ENCODE measurements at regions not wholly inside any gene's neighbourhood (a gene's known extent, or its start where the extent isn't known, plus 50 kb on each side); places are given as distances from the start of the nearest gene placed in this dataset.
"Not testable (repeated sequence)": the region's sequence is repeated elsewhere in the genome, so short reads cannot be mapped to it uniquely, and the experiment has no call there.

DNA sequence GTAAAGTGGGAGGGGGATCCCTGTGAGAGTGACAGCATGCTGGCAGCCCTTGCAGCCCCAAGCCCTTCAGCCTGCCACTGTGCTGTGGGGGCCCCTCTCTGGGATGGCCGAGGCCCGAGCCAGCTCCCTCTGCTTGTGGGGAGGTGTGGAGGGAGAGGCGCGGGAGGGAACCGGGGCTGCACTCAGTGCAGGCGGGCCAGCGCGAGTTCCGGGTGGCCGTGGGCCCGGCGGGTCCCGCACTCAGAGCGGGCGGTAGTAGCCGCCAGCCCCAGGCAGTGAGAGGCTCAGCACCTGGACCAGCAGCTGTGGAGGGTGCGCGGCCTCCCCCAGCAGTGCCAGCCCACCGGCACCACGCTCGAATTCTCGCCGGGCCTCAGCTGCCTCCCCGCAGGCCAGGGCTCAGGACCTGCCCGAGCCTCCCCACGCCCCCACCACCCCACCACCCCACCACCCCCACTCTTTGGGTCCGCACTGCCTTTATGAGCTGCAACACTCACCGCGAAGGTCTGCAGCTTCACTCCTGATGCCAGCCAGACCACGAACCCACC lies 208.1 kb downstream of the CDH19 start:
- H3K4me1 Mint-ChIP-seq = no peaks in the 10 kb centered on the region
- H3K36me3 Mint-ChIP-seq = no peaks in the 10 kb centered on the region
- ChIA-PET CTCF (ENCODE audit: partially characterized antibody) (no interaction called here), POLR2A (ENCODE audit: partially characterized antibody) (no interaction called here)
- Histone ChIP-seq H3K9me3 (ENCODE audit: control insufficient read depth in 1 of 2, low read length in 2 of 2) (peaks cover 0 to 3% of the 10 kb centered on the region in 2 donors), H3K27me3 (ENCODE audit: insufficient read depth, low read length) (no peaks in the 10 kb centered on the region), H3K4me3 (ENCODE audit: low read length in 2 of 2) (no peak overlapping the region), H3K4me1 (ENCODE audit: insufficient read depth, low read length) (no peaks in the 10 kb centered on the region), H3K36me3 (ENCODE audit: insufficient read depth, low read length) (no peaks in the 10 kb centered on the region), H3K27ac (ENCODE audit: low read depth, low read length) (no peak overlapping the region)
- peaks cover 0 to 31% (median 14%) of the 10 kb centered on the region in 8 donors for H3K9me3 Mint-ChIP-seq
- DNase-seq = no peak
- no peaks in the 10 kb centered on the region for H3K27me3 Mint-ChIP-seq
- H3K27ac Mint-ChIP-seq = no peak overlapping the region
- no peak overlapping the region for H3K4me3 Mint-ChIP-seq
- intact Hi-C loops (cut with micrococcal nuclease) = no loop called here

DNA sequence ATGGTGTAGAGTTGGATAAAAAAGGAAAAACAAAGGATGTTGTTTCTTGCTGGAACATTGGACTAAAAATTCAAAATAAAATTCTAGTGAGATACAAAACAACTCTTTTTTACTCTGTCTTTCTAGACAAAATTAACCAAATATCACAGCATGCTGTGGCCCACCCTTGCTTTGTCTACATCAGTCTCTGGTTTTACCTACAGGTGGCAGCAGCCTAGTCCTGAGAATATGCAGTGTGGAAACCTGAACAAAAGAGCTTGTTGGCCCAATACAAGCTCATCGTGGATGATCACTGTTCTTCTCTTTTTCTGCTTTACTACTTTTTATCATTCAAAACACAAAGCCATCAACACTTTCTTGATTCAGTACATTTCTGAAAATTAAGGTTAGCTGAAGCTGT lies 210.4 kb downstream of the CDH19 start:
- Histone ChIP-seq H3K4me1 (ENCODE audit: insufficient read depth, low read length) (no peaks in the 10 kb centered on the region), H3K27me3 (ENCODE audit: insufficient read depth, low read length) (no peaks in the 10 kb centered on the region), H3K27ac (ENCODE audit: low read depth, low read length) (no peak overlapping the region), H3K4me3 (ENCODE audit: low read length in 2 of 2) (no peak overlapping the region), H3K9me3 (ENCODE audit: control insufficient read depth in 1 of 2, low read length in 2 of 2) (peaks cover 0 to 3% of the 10 kb centered on the region in 2 donors), H3K36me3 (ENCODE audit: insufficient read depth, low read length) (no peaks in the 10 kb centered on the region)
- peaks cover 0 to 47% (median 17%) of the 10 kb centered on the region in 8 donors for H3K9me3 Mint-ChIP-seq
- H3K27me3 Mint-ChIP-seq = no peaks in the 10 kb centered on the region
- H3K4me3 Mint-ChIP-seq = no peak overlapping the region
- H3K4me1 Mint-ChIP-seq = no peaks in the 10 kb centered on the region
- POLR2A ChIA-PET (ENCODE audit: partially characterized antibody) = no interaction called here
- intact Hi-C loops (cut with micrococcal nuclease) = no loop called here
- H3K27ac Mint-ChIP-seq = no peak overlapping the region
- H3K36me3 Mint-ChIP-seq = no peaks in the 10 kb centered on the region
- no peak for DNase-seq
- CTCF ChIA-PET (ENCODE audit: partially characterized antibody) = no interaction called here

DNA sequence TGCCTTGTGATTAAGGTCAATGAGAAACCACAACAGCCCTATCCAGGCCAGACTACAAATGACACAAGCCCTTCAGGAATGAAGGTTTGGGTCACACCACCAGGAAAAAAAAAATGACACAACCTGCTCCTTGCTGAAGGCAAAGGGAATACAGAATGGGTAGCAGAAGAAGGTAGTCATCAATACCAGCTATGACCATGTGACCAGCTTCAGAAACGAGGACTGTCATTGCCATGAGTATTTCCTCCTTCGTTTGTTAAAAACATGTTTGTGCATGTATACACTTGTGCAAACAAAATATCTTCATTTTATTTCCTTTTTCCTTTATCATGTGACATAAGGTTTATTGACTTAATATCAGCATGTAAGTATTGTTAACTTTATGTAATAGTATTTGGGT lies 226.6 kb downstream of the CDH19 start:
- intact Hi-C loops (cut with micrococcal nuclease) = no loop called here
- H3K27me3 Mint-ChIP-seq = no peaks in the 10 kb centered on the region
- H3K4me3 Mint-ChIP-seq = no peak overlapping the region
- CTCF ChIA-PET (ENCODE audit: partially characterized antibody) = no interaction called here
- Histone ChIP-seq H3K27me3 (ENCODE audit: insufficient read depth, low read length) (no peaks in the 10 kb centered on the region), H3K36me3 (ENCODE audit: insufficient read depth, low read length) (no peaks in the 10 kb centered on the region), H3K4me1 (ENCODE audit: insufficient read depth, low read length) (no peaks in the 10 kb centered on the region), H3K4me3 (ENCODE audit: low read length in 2 of 2) (no peak overlapping the region), H3K9me3 (ENCODE audit: control insufficient read depth in 1 of 2, low read length in 2 of 2) (no peaks in the 10 kb centered on the region), H3K27ac (ENCODE audit: low read depth, low read length) (no peak overlapping the region)
- H3K9me3 Mint-ChIP-seq = peaks cover 2 to 20% (median 5%) of the 10 kb centered on the region in 8 donors
- no peaks in the 10 kb centered on the region for H3K36me3 Mint-ChIP-seq
- no peaks in the 10 kb centered on the region for H3K4me1 Mint-ChIP-seq
- H3K27ac Mint-ChIP-seq = no peak overlapping the region
- POLR2A ChIA-PET (ENCODE audit: partially characterized antibody) = no interaction called here
- no peak for DNase-seq

DNA sequence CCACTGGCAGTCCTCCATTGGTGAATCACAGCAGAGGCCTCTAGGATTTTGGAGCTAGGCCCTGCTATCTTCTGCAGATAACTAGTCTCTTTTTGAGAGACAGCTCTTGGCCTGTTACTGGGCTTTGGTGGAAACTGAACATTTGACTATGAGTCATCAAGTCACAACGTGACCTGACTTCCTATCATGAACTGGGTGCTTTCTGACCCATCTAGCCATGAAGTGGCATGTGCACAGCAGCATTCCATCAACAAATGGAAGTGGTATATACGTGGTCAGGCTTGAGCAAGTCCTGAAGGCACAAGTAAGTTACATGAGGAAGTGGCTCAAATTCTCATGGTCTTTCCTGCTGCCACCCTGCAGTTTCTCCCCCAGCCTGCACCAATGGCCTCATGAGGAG lies 228.5 kb downstream of the CDH19 start:
- H3K36me3 ChIP-seq (ENCODE audit: insufficient read depth, low read length); H3K27ac ChIP-seq (ENCODE audit: low read depth, low read length); H3K9me3 ChIP-seq (ENCODE audit: control insufficient read depth in 1 of 2, low read length in 2 of 2); H3K4me1 Mint-ChIP-seq; H3K4me1 ChIP-seq (ENCODE audit: insufficient read depth, low read length); CTCF ChIA-PET (ENCODE audit: partially characterized antibody); POLR2A ChIA-PET (ENCODE audit: partially characterized antibody); H3K4me3 Mint-ChIP-seq; H3K4me3 ChIP-seq (ENCODE audit: low read length in 2 of 2); H3K27ac Mint-ChIP-seq; H3K27me3 Mint-ChIP-seq; H3K36me3 Mint-ChIP-seq; intact Hi-C loops (cut with micrococcal nuclease); DNase-seq; H3K27me3 ChIP-seq (ENCODE audit: insufficient read depth, low read length): not testable (repeated sequence)
- peaks cover 2 to 20% (median 6%) of the 10 kb centered on the region in 8 donors for H3K9me3 Mint-ChIP-seq

DNA sequence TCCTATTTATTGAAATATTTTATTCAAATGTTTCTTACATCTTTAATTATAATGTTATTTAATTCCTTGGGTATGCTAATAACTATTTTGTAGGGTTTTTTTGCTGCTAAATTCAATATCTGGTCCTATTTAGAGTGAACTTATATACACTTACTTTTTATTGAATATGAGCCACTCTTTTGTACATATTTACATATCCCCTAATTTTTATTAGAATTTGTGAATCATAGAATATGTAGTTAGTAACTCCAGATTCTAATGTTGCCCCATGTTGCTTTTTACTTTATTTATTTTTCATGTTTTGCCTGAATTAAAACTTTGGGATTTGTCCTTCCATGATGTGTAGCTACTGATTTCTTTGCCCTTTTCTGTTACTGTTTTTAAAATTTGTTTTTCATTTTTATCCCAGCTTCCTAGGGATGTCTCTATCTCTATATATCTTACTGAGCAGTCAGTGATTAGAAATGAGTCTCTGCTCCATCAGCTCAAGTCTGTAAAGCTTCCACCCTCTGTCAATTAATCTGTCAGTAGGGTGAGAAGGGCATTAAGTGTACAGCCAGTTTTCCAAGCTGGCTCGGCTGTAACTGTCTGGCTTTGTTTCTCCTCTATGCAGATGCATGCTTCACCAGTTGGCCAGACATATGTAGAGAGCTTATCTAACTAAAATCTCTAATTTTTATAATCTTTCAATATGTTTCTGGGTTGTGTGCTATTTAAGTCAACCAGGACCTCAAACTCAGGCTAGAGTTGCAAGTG lies 256.9 kb downstream of the CDH19 start:
- H3K9me3 ChIP-seq (ENCODE audit: control insufficient read depth in 1 of 2, low read length in 2 of 2) = no peaks in the 10 kb centered on the region
- no peaks in the 10 kb centered on the region for H3K27me3 ChIP-seq (ENCODE audit: insufficient read depth, low read length)
- H3K27ac ChIP-seq (ENCODE audit: low read depth, low read length) = no peak overlapping the region
- CTCF ChIA-PET (ENCODE audit: partially characterized antibody) = interaction anchor here (1.2 kb wide), 1 partner anchor 9 kb away, joined by 3 read pairs; no protein-coding TSS in a partner anchor
- Mint-ChIP-seq H3K27ac (no peak overlapping the region), H3K4me1 (no peaks in the 10 kb centered on the region), H3K36me3 (no peaks in the 10 kb centered on the region), H3K4me3 (no peak overlapping the region), H3K27me3 (no peaks in the 10 kb centered on the region), H3K9me3 (peaks cover 0 to 3% (median 0%) of the 10 kb centered on the region in 8 donors)
- no peaks in the 10 kb centered on the region for H3K36me3 ChIP-seq (ENCODE audit: insufficient read depth, low read length)
- H3K4me1 ChIP-seq (ENCODE audit: insufficient read depth, low read length) = no peaks in the 10 kb centered on the region
- intact Hi-C loops (cut with micrococcal nuclease) = no loop called here
- POLR2A ChIA-PET (ENCODE audit: partially characterized antibody) = no interaction called here
- no peak for DNase-seq
- H3K4me3 ChIP-seq (ENCODE audit: low read length in 2 of 2) = no peak overlapping the region

DNA sequence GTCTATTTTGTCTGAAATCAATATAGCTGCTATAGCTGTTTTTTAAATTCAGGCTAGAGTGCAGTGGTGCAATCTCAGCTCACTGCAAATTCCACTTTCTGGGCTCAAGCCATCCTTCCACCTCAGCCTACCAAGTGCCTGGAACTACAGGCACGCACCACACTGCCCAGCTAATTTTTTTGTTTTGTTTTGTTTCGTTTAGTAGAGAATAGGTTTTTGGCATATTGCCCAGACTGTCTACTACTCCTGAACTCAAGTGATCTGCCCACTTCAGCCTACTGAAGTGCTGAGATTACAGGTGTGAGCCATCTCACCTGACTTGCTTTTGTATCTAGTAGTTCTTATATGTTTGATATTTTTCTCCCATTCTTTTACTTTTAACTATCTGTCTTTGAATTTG lies 259.7 kb downstream of the CDH19 start:
- no peaks in the 10 kb centered on the region for H3K36me3 Mint-ChIP-seq
- no peaks in the 10 kb centered on the region for H3K27me3 ChIP-seq (ENCODE audit: insufficient read depth, low read length)
- POLR2A ChIA-PET (ENCODE audit: partially characterized antibody) = no interaction called here
- peaks cover 0 to 5% (median 0%) of the 10 kb centered on the region in 8 donors for H3K9me3 Mint-ChIP-seq
- no peak for DNase-seq
- H3K4me3 ChIP-seq (ENCODE audit: low read length in 2 of 2) = no peak overlapping the region
- no peak overlapping the region for H3K4me3 Mint-ChIP-seq
- no peaks in the 10 kb centered on the region for H3K9me3 ChIP-seq (ENCODE audit: control insufficient read depth in 1 of 2, low read length in 2 of 2)
- intact Hi-C loops (cut with micrococcal nuclease) = no loop called here
- H3K27ac ChIP-seq (ENCODE audit: low read depth, low read length) = no peak overlapping the region
- no peak overlapping the region for H3K27ac Mint-ChIP-seq
- no peaks in the 10 kb centered on the region for H3K4me1 ChIP-seq (ENCODE audit: insufficient read depth, low read length)
- CTCF ChIA-PET (ENCODE audit: partially characterized antibody) = no interaction called here
- H3K4me1 Mint-ChIP-seq = no peaks in the 10 kb centered on the region
- H3K36me3 ChIP-seq (ENCODE audit: insufficient read depth, low read length) = no peaks in the 10 kb centered on the region
- H3K27me3 Mint-ChIP-seq = no peaks in the 10 kb centered on the region

DNA sequence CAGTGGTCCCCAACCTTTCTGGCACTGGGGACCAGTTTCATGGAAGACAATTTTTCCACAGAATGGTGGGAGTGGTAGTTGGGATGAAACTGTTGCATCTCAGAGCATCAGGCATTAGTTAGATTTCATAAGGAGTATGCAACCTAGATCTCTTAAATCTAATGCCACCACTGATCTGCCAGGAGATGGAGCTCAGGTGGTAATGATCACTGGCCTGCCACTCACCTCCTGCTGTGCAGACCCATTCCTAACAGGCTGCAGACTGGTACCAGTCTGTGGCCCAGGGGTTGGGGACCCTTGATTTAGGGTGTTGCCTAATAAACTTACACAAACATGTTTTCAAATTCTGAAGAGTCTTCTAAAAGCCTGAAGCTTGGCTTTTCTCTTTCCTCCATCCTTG lies 261.3 kb downstream of the CDH19 start:
- H3K9me3 ChIP-seq (ENCODE audit: control insufficient read depth in 1 of 2, low read length in 2 of 2) = no peaks in the 10 kb centered on the region
- Mint-ChIP-seq H3K9me3 (peaks cover 0 to 5% (median under 1%) of the 10 kb centered on the region in 8 donors), H3K4me1 (no peaks in the 10 kb centered on the region), H3K27ac (no peak overlapping the region), H3K4me3 (no peak overlapping the region), H3K27me3 (no peaks in the 10 kb centered on the region), H3K36me3 (no peaks in the 10 kb centered on the region)
- ChIA-PET CTCF (ENCODE audit: partially characterized antibody) (no interaction called here), POLR2A (ENCODE audit: partially characterized antibody) (no interaction called here)
- DNase-seq = no peak
- H3K27me3 ChIP-seq (ENCODE audit: insufficient read depth, low read length) = no peaks in the 10 kb centered on the region
- no peaks in the 10 kb centered on the region for H3K36me3 ChIP-seq (ENCODE audit: insufficient read depth, low read length)
- no peak overlapping the region for H3K4me3 ChIP-seq (ENCODE audit: low read length in 2 of 2)
- H3K4me1 ChIP-seq (ENCODE audit: insufficient read depth, low read length) = no peaks in the 10 kb centered on the region
- intact Hi-C loops (cut with micrococcal nuclease) = no loop called here
- no peak overlapping the region for H3K27ac ChIP-seq (ENCODE audit: low read depth, low read length)
